ENCODE measurements at regions not wholly inside any gene's neighbourhood (a gene's known extent, or its start where the extent isn't known, plus 50 kb on each side); places are given as distances from the start of the nearest gene placed in this dataset.

GRCh38 chr2:59702026-59702425, 851.4 kb downstream of the BCL11A start:
- no peak for DNase-seq

- DNase-seq = no peak
Observed at GRCh38 chr2:59701271-59701994, 852.0 kb downstream of the BCL11A start.

- DNase-seq = no peak
Observed at GRCh38 chr2:59694176-59694575, 859.3 kb downstream of the BCL11A start.

GRCh38 chr2:59693231-59693959, 860.1 kb downstream of the BCL11A start:
- no peak for DNase-seq

- DNase-seq = no peak
Observed at GRCh38 chr2:59691518-59692190, 861.8 kb downstream of the BCL11A start.

- no peak for DNase-seq
Observed at GRCh38 chr2:59690849-59691248, 862.6 kb downstream of the BCL11A start.

- no peak for DNase-seq
Observed at GRCh38 chr2:59684771-59685166, 868.7 kb downstream of the BCL11A start.

GRCh38 chr2:59684116-59684770, 869.2 kb downstream of the BCL11A start:
- DNase-seq = no peak

GRCh38 chr2:59680863-59681262, 872.6 kb downstream of the BCL11A start:
- DNase-seq = no peak

- no peak for DNase-seq
Observed at GRCh38 chr2:59677158-59677557, 876.3 kb downstream of the BCL11A start.

GRCh38 chr2:59674100-59674499, 879.4 kb downstream of the BCL11A start:
- DNase-seq = no peak

- DNase-seq = no peak
Observed at GRCh38 chr2:59665021-59665420, 888.4 kb downstream of the BCL11A start.

GRCh38 chr2:59662127-59662861, 891.2 kb downstream of the BCL11A start:
- no peak for DNase-seq

GRCh38 chr2:59660262-59660661, 893.2 kb downstream of the BCL11A start:
- DNase-seq = no peak

GRCh38 chr2:59658906-59659635, 894.4 kb downstream of the BCL11A start:
- DNase-seq = no peak

GRCh38 chr2:59655809-59656208, 897.6 kb downstream of the BCL11A start:
- DNase-seq = no peak

- no peak for DNase-seq
Observed at GRCh38 chr2:59654710-59655109, 898.7 kb downstream of the BCL11A start.

GRCh38 chr2:59653164-59653563, 900.3 kb downstream of the BCL11A start:
- DNase-seq = no peak

- DNase-seq = no peak
Observed at GRCh38 chr2:59630789-59631188, 922.7 kb downstream of the BCL11A start.

- DNase-seq = no peak
Observed at GRCh38 chr2:59627599-59627998, 925.9 kb downstream of the BCL11A start.

- no peak for DNase-seq
Observed at GRCh38 chr2:59622599-59623308, 930.7 kb downstream of the BCL11A start.

Measured in fibroblast of skin of right quadriceps (primary cell).